Urinary bladder (tissue), 3 donors: ENCODE measurements at regions not wholly inside any gene's neighbourhood (a gene's known extent, or its start where the extent isn't known, plus 50 kb on each side); places are given as distances from the start of the nearest gene placed in this dataset.
"Not testable (repeated sequence)": the region's sequence is repeated elsewhere in the genome, so short reads cannot be mapped to it uniquely, and the experiment has no call there.

ENCODE experiments used
- DNase-seq: peaks from one replicate; pipeline ENCODE4 v3.0.0-alpha.2; 2015; ENCODE audit errors: extremely low spot score
- H3K27ac ChIP-seq: one replicate; pipeline ENCODE4 v1.5.1; 2013; ENCODE audit warnings: low read depth, mild to moderate bottlenecking, moderate library complexity
- H3K36me3 ChIP-seq: one replicate; pipeline ENCODE4 v1.6.1; 2013; ENCODE audit warnings: mild to moderate bottlenecking, moderate library complexity; ENCODE audit not compliant: insufficient read depth
- H3K4me1 ChIP-seq: one replicate; pipeline ENCODE4 v1.6.1; 2013; ENCODE audit warnings: mild to moderate bottlenecking, moderate library complexity; ENCODE audit not compliant: insufficient read depth
- H3K4me3 ChIP-seq: one replicate; pipeline ENCODE4 v1.5.1; 2013; ENCODE audit warnings: low read depth, low read length
- WGBS: extraction: QIAGEN DNeasy Blood & Tissue Kit; methylation state at CpG from one replicate; pipeline ENCODE4 v1.1.7; 2013; 5-methylcytosine and 5-hydroxymethylcytosine counted together
- donor health status: healthy with polysubstance abuse.
- donor health status: healthy.

DNA sequence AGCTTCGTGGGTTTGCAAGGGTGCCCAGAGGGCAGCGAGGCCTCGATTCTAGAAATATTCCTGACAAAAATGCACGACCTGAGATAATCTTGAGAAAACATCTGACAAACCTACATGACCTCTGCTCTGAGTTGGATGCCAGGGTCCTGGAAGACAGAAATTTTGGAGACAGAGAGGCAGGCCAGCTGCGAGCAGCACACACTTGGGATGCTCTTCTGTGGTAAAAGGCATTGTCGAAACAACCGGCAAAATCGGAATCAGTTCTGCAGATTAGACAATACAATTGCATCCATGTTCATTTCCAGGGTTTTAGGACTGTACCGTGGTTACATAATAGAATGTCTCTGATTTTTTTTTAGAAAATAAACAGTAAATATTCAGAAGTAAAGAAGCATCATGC lies 74.2 kb downstream of the GADD45G start:
- DNase-seq, result no peak

GRCh38 chr9:89679581-89679980 lies 74.8 kb downstream of the GADD45G start:
- DNase-seq, result no peak
- H3K4me3 ChIP-seq, result no peak overlapping the region
- H3K36me3 ChIP-seq, result no peaks in the 10 kb centered on the region
- H3K4me1 ChIP-seq, result no peaks in the 10 kb centered on the region
- H3K27ac ChIP-seq, result no peak overlapping the region
- 84% methylated on average over 3 of the region's 3 CpGs for WGBS

More for the DNA sequence above, 74.2 kb downstream of the GADD45G start:
- Histone ChIP-seq H3K27ac (no peak overlapping the region), H3K36me3 (no peaks in the 10 kb centered on the region), H3K4me3 (no peak overlapping the region), H3K4me1 (no peaks in the 10 kb centered on the region)
- WGBS, result 91% methylated on average over 9 of the region's 9 CpGs

DNA sequence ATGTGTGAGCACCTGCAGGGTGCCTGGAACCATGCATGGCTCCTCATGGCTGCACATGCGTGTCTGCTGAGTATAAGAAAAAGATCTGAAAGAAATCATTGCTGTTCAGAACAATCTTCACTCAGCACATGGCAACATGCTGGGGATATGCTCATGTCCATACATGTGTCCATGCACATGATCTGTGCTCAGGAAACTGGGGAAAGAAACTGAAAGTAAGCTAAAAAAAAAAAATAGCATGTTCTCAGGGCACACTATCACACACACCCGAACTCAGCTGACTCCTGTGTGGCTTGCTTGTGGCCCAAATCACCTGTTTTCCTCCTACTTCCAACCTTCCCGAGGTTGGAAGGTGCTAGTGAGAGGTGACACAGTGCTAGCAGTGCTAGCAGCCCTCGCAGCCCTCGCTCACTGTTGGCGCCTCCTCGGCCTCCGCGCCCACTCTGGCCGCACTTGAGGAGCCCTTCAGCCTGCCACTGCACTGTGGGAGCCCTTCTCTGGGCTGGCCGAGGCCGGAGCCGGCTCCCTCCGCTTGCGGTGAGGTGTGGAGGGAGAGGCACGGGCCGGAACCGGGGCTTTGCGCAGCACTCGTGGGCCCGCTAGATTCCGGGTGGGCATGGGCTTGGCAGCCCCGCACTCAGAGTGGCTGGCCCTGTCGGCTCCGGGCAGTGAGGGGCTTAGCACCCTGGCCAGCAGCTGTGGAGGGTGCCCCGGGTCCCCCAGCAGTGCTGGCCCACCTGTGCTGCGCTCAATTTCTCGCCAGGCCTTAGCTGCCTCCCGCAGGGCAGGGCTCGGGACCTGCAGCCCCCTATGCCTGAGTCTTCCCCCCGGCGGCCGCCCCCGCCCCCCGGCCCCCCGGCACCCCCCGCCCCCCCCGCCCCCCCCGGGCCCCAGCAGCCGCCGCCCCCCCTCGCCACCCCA lies 76.0 kb downstream of the GADD45G start:
- H3K27ac ChIP-seq, result no peak overlapping the region
- H3K4me3 ChIP-seq, result no peak overlapping the region
- H3K36me3 ChIP-seq, result no peaks in the 10 kb centered on the region
- WGBS, result 97% methylated on average over 41 of the region's 42 CpGs
- H3K4me1 ChIP-seq, result no peaks in the 10 kb centered on the region
- DNase-seq, result no peak

GRCh38 chr9:89681468-89681859 lies 76.7 kb downstream of the GADD45G start:
- not testable (repeated sequence) for H3K36me3 ChIP-seq

GRCh38 chr9:89683626-89684025 lies 78.8 kb downstream of the GADD45G start:
- Histone ChIP-seq H3K36me3 (no peaks in the 10 kb centered on the region), H3K4me3 (no peak overlapping the region), H3K27ac (no peak overlapping the region), H3K4me1 (no peaks in the 10 kb centered on the region)
- WGBS, result 92% methylated on average over 6 of the region's 6 CpGs
- no peak for DNase-seq

More at GRCh38 chr9:89681468-89681859, 76.7 kb downstream of the GADD45G start:
- not testable (repeated sequence) for H3K4me1 ChIP-seq, DNase-seq, H3K4me3 ChIP-seq, H3K27ac ChIP-seq
- 97% methylated on average over 17 of the region's 17 CpGs for WGBS

DNA sequence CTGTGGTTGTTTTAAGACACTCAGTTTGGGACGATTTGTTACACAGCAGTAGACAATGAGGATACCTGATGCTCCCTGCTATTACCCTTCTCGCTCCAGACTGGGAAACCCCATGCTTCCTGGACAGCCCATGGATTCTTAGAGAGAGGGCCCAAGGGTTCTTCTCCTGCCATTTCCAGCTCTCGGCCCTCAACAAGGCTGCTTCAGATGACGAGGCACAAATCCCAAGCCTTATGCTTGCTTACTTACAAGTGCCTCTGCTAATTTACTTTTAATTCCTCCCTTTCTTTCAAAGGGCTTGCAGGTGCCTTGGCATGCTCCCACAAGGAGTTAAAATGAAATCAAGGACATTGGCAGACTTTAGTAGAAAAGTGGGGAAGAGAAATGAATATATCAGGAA lies 79.4 kb downstream of the GADD45G start:
- no peak for DNase-seq
- Histone ChIP-seq H3K4me3 (no peak overlapping the region), H3K36me3 (no peaks in the 10 kb centered on the region), H3K27ac (no peak overlapping the region), H3K4me1 (no peaks in the 10 kb centered on the region)
- 92% methylated on average over 4 of the region's 4 CpGs for WGBS

- Histone ChIP-seq H3K36me3 (no peaks in the 10 kb centered on the region), H3K4me1 (no peaks in the 10 kb centered on the region), H3K4me3 (no peak overlapping the region), H3K27ac (no peak overlapping the region)
- no peak for DNase-seq
- WGBS, result 81% methylated on average over 18 of the region's 18 CpGs
These were observed 80.3 kb downstream of the GADD45G start for GRCh38 chr9:89684912-89685636.

DNA sequence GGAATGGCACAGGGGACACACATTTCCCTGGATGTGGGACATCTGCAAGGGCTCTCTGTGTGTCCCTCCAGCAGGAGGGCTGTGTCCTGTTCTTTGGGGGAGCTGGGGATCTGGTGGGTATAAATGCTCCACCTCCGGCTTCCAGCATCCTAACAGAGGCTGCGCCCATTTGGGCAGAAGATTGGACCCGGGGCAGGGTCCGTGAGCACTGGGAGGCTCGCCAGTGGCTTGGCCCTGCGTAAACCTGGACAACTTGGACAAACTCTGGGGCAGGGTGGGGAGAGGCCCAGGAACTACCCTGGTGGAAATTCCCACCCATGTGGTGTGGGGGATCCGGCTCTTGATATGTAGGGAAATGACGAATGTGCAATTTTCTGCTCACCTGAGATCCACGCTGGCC lies 80.9 kb downstream of the GADD45G start:
- 93% methylated on average over 9 of the region's 9 CpGs for WGBS
- H3K4me3 ChIP-seq, result no peak overlapping the region
- no peaks in the 10 kb centered on the region for H3K4me1 ChIP-seq
- H3K36me3 ChIP-seq, result no peaks in the 10 kb centered on the region
- DNase-seq, result no peak
- no peak overlapping the region for H3K27ac ChIP-seq

DNA sequence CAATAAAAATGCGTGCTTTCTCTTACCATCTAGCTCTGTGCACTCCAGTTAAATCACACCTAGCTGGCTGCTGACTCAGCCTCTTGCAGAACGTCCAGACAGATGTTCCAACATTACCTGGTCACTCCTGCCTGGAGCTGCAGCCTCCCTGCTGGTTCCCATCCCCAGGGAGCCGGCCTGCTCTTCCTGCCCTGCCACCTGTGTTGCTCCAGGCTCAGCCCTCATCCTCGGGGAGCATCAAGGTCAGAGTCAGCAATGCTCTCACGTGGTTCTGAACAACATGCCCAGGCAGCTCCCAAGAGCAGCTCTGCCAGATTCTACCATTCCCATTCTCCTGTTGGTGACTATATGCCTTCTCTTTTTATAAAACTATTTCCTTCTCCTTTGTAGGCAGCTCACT lies 81.3 kb downstream of the GADD45G start:
- no peak for DNase-seq
- H3K27ac ChIP-seq, result no peak overlapping the region
- H3K4me3 ChIP-seq, result no peak overlapping the region
- no peaks in the 10 kb centered on the region for H3K36me3 ChIP-seq
- H3K4me1 ChIP-seq, result no peaks in the 10 kb centered on the region
- 76% methylated on average over 5 of the region's 5 CpGs for WGBS

DNA sequence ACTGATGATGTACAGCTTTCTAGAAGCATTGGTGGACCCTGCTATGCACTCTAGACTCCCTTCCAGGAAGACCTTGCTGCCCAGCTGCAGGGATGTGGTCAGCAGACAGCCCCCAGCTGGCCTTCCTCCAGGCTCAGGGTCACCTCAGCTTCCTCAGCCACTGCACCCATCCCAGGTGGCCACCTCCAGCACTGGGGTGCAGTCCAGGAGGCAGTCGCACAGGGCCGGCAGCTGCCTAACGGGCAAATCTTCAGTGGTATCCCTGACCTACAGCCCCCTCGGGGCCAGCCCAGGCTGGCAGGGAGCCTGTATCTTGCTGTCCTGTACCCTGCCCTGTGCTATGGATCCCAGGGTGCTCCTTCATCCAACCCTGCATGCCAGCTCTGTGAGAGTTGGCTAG lies 81.8 kb downstream of the GADD45G start:
- Histone ChIP-seq H3K4me3 (no peak overlapping the region), H3K4me1 (no peaks in the 10 kb centered on the region), H3K27ac (no peak overlapping the region), H3K36me3 (no peaks in the 10 kb centered on the region)
- WGBS, result 91% methylated on average over 4 of the region's 4 CpGs
- DNase-seq, result no peak

DNA sequence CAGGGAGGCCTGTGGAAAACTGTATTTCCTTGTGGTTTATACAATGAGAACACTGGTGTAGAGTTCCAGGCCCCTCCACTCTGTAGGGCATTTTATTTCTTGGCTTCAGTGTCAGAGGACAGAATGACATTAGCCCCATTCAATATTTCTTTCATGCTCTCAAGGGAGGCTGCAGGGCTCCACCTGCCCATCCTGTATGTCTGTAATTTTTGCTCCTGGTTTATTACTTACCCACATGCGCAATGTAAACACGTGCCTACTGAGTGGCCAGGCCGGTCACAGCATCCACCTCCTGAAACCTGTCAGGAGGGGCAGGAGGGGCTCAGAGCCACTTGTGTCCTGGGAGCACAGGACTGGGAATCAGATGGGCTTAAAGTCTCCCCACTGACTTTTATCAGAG lies 82.4 kb downstream of the GADD45G start:
- DNase-seq, result no peak
- no peaks in the 10 kb centered on the region for H3K4me1 ChIP-seq
- 84% methylated on average over 3 of the region's 3 CpGs for WGBS
- H3K36me3 ChIP-seq, result no peaks in the 10 kb centered on the region
- no peak overlapping the region for H3K4me3 ChIP-seq
- no peak overlapping the region for H3K27ac ChIP-seq

GRCh38 chr9:89687848-89688247 lies 83.0 kb downstream of the GADD45G start:
- no peak for DNase-seq
- Histone ChIP-seq H3K36me3 (no peaks in the 10 kb centered on the region), H3K27ac (no peak overlapping the region), H3K4me1 (no peaks in the 10 kb centered on the region), H3K4me3 (no peak overlapping the region)
- 89% methylated on average over 6 of the region's 6 CpGs for WGBS

GRCh38 chr9:89689321-89689720 lies 84.5 kb downstream of the GADD45G start:
- H3K4me1 ChIP-seq, DNase-seq, H3K27ac ChIP-seq, H3K4me3 ChIP-seq, H3K36me3 ChIP-seq: not testable (repeated sequence)
- 84% methylated on average over 5 of the region's 5 CpGs for WGBS

GRCh38 chr9:89690334-89690912 lies 85.6 kb downstream of the GADD45G start:
- DNase-seq, result no peak
- no peaks in the 10 kb centered on the region for H3K36me3 ChIP-seq
- 83% methylated on average over 3 of the region's 3 CpGs for WGBS

More at GRCh38 chr9:89690334-89690912, 85.6 kb downstream of the GADD45G start:
- Histone ChIP-seq H3K4me1 (no peaks in the 10 kb centered on the region), H3K4me3 (no peak overlapping the region), H3K27ac (no peak overlapping the region)
